Thoracic aorta (tissue), 2 donors: ENCODE measurements at regions not wholly inside any gene's neighbourhood (a gene's known extent, or its start where the extent isn't known, plus 50 kb on each side); places are given as distances from the start of the nearest gene placed in this dataset.

Experiments used
- ATAC-seq: fragments of 150-250 bp; one replicate; pipeline ENCODE4 v1.8.0; 2017; ENCODE audit warnings: low read depth; ENCODE audit not compliant: insufficient number of reproducible peaks, low FRiP score
- DNase-seq: peaks from one replicate; pipeline ENCODE4 v3.0.0-alpha.2; 2020; ENCODE audit warnings: low spot score
- H3K27ac ChIP-seq, 2 donors: fragments of 200-600 bp; sonication (generic); 1 replicate in 1 of 2; 2 replicates in 1 of 2; pipeline ENCODE4 v1.5.1; 2016; ENCODE audit warnings: mild to moderate bottlenecking in 2 of 2, moderate library complexity in 2 of 2
- H3K27me3 ChIP-seq: fragments of 200-600 bp; sonication (generic); replicated peaks from 2 replicates; pipeline ENCODE4 v1.6.0; 2016; ENCODE audit warnings: mild to moderate bottlenecking; ENCODE audit not compliant: insufficient read depth
- H3K36me3 ChIP-seq: fragments of 200-600 bp; sonication (generic); one replicate; pipeline ENCODE4 v1.5.1; 2016
- H3K4me1 ChIP-seq, 2 donors: fragments of 200-600 bp; sonication (generic); 1 replicate in 1 of 2; 2 replicates in 1 of 2; pipeline versions ENCODE4 v1.5.1 to v1.6.0; 2016; ENCODE audit warnings: low read depth in 2 of 2, mild to moderate bottlenecking in 1 of 2; ENCODE audit not compliant: control insufficient read depth in 1 of 2
- H3K4me3 ChIP-seq: fragments of 200-600 bp; sonication (generic); 2 replicates; pipeline ENCODE4 v1.5.1; 2016; ENCODE audit warnings: mild to moderate bottlenecking
- H3K9me3 ChIP-seq: fragments of 200-600 bp; sonication (generic); 2 replicates; pipeline ENCODE4 v1.5.1; 2016
- CTCF ChIP-seq: fragments of 200-600 bp; sonication (generic); IDR thresholded peaks from one replicate; pipeline ENCODE4 v1.5.1; 2019; ENCODE audit warnings: antibody characterized with exemption

GRCh38 chr21:17446737-17447136 is 66.1 kb upstream of the CXADR start:
- Histone ChIP-seq H3K4me3 (no peak overlapping the region), H3K27me3 (no peaks in the 10 kb centered on the region), H3K27ac (no peak overlapping the region), H3K4me1 (peaks cover 4% of the 10 kb centered on the region in 2 donors), H3K9me3 (no peaks in the 10 kb centered on the region), H3K36me3 (no peaks in the 10 kb centered on the region)
- ATAC-seq, result no peak
- TF ChIP-seq CTCF, result no peak
- no peak for DNase-seq

DNA sequence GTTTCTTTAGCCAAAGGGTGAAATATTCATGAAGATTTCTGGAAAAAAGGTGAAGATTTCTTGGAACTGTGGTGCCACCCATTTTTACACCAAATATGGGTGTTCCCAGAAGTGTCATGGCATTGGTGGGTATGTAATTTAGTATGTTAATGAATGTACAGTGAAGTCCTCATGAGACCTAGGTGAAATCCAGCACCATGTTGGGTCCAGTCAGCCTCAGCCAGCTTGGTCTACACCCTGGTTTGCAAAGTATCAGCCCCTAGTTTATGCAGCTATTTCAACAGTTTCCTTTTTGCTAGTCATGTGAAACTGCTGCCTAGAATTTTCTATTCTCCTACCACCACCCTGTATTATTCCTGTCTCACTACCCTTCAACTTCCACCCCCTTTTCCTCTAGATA is 63.1 kb upstream of the CXADR start:
- no peaks in the 10 kb centered on the region for H3K27me3 ChIP-seq
- ATAC-seq (no peak), DNase-seq (no peak)
- no peaks in the 10 kb centered on the region for H3K9me3 ChIP-seq
- TF ChIP-seq CTCF, result no peak
- H3K27ac ChIP-seq, result no peak overlapping the region
- no peak overlapping the region for H3K4me3 ChIP-seq
- H3K4me1 ChIP-seq, result peaks cover 6 to 9% of the 10 kb centered on the region in 2 donors
- H3K36me3 ChIP-seq, result no peaks in the 10 kb centered on the region

GRCh38 chr21:17451364-17451891 is 61.4 kb upstream of the CXADR start:
- Histone ChIP-seq H3K27ac (no peak overlapping the region), H3K27me3 (no peaks in the 10 kb centered on the region), H3K36me3 (no peaks in the 10 kb centered on the region), H3K4me3 (no peak overlapping the region), H3K4me1 (peaks cover 6 to 9% of the 10 kb centered on the region in 2 donors), H3K9me3 (no peaks in the 10 kb centered on the region)
- TF ChIP-seq CTCF, result no peak
- DNase-seq (no peak), ATAC-seq (no peak)

DNA sequence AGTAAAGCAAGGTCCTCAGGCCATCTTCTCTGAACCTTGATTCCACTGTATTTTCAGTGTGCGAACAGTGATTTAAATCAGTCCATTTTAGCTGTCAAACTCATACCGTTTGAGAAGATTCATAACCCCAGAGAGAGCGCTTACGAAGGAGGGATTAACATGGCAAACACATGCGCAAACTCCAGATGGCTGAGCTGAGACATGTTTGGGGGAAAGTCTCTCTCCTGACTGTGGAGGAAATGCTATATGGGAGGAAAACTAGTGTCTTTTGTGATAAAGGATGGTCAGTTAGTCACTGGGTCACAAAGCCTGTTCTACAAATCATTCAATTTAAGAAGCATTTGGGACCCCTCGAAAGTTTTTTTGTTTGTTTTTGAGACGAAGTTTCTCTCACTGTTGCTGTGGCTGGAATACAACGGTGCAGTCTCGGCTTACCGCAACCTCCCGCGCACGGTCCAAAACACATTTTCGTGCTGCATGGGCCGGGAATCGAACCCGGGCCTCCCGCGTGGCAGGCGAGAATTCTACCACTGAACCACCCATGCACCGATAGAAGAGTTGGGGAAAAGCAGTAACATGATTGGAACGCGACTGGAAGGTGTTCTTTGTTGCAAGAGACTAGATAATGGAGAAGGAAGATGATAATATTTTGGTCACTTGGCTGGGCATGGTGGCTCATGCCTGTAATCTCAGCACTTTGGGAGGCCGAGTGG is 58.4 kb upstream of the CXADR start:
- H3K36me3 ChIP-seq, result no peaks in the 10 kb centered on the region
- peaks cover 6 to 9% of the 10 kb centered on the region in 2 donors for H3K4me1 ChIP-seq
- no peaks in the 10 kb centered on the region for H3K9me3 ChIP-seq
- no peak overlapping the region for H3K27ac ChIP-seq
- no peak overlapping the region for H3K4me3 ChIP-seq
- H3K27me3 ChIP-seq, result no peaks in the 10 kb centered on the region
- TF ChIP-seq CTCF, result no peak
- ATAC-seq (no peak), DNase-seq (no peak)

DNA sequence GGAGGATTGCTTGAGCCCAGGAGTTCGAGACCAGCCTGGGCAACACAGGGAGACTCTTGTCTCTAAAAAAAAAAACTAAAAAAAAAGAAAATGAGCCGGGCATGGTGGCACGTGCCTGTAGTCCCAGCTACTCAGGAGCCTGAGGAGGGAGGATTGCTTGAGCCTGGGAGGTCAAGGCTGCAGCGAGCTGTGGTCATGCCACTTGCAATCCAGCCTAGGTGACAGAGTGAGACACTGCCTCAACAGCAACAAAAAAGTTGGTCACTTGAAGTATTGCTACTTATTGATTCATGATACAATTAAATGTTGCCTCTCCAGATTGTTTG is 57.9 kb upstream of the CXADR start:
- H3K27ac ChIP-seq, result no peak overlapping the region
- ATAC-seq, result no peak
- H3K4me1 ChIP-seq, result peaks cover 6 to 9% of the 10 kb centered on the region in 2 donors

More for the DNA sequence above, 57.9 kb upstream of the CXADR start:
- H3K4me3 ChIP-seq, result no peak overlapping the region
- no peaks in the 10 kb centered on the region for H3K9me3 ChIP-seq
- TF ChIP-seq CTCF, result no peak
- H3K27me3 ChIP-seq, result no peaks in the 10 kb centered on the region
- no peak for DNase-seq
- H3K36me3 ChIP-seq, result no peaks in the 10 kb centered on the region
